K562 (cell line): ENCODE measurements at regions not wholly inside any gene's neighbourhood (a gene's known extent, or its start where the extent isn't known, plus 50 kb on each side); places are given as distances from the start of the nearest gene placed in this dataset.

ENCODE experiments used
- ATAC-seq: fragments of 200-7000 bp; cut with Tn5 transposase; 3 replicates; pipeline ENCODE4 v1.9.1; 2020; ENCODE audit warnings: moderate library complexity
- BruUV-seq: library from RNA; stranded (reverse); fragments of 400-500 nt; replicated peaks from 2 replicates; lab custom pipeline; 2021; lab: Mats Ljungman, UMichigan
- CTCF ChIA-PET: fragments of 300-600 bp; formaldehyde crosslinking; extraction: SDS; loops from one replicate; lab custom pipeline; 2021; ENCODE audit warnings: low intra/inter-chr PET ratio; lab: Yijun Ruan, JAX
- POLR2A ChIA-PET: fragments of 300-600, 350-650 bp; sonication (Branson Sonifier 250); formaldehyde crosslinking; extraction: SDS; loops from one replicate; lab custom pipeline; 2021; ENCODE audit warnings: antibody characterized with exemption, inconsistent platforms; lab: Yijun Ruan, JAX
- DNase-seq, 4 experiments: peaks; one replicate each; pipeline versions ENCODE4 v3.0.0 to v3.0.0-alpha.2; 2011 to 2018; ENCODE audit warnings: low spot score in 3 of 4, mixed read lengths in 3 of 4; ENCODE audit errors: extremely low read depth in 1 of 4
- FAIRE-seq: peaks from 2 replicates; lab custom pipeline; 2011; peaks lifted over from hg19 to GRCh38; lab: Jason Lieb, UNC
- H2AFZ ChIP-seq: 2 replicates; pipeline ENCODE4 v1.6.0; 2011; ENCODE audit warnings: low read depth, low read length, control low read depth, inconsistent platforms
- H3K27ac ChIP-seq: fragments of 200-600 bp; 3 replicates; pipeline ENCODE4 v1.8.0; 2011; ENCODE audit warnings: low read depth, mild to moderate bottlenecking, control low read depth, inconsistent platforms, low read length, moderate library complexity, mixed read lengths; ENCODE audit errors: extremely low read depth
- H3K27me3 ChIP-seq, 2 experiments: fragments of 300-600 bp in 1 of 2; 2 replicates in 1 of 2; 3 replicates in 1 of 2; pipeline versions ENCODE4 v1.6.0 to v1.8.0; 2011; ENCODE audit warnings: inconsistent platforms in 2 of 2, low read length in 2 of 2, mild to moderate bottlenecking in 1 of 2, mixed read lengths in 1 of 2, moderate library complexity in 1 of 2; ENCODE audit not compliant: control insufficient read depth in 2 of 2, insufficient read depth in 2 of 2
- H3K36me3 ChIP-seq: fragments of 300-600 bp; 3 replicates; pipeline ENCODE4 v1.8.0; 2011; ENCODE audit warnings: mild to moderate bottlenecking, low read length, inconsistent platforms; ENCODE audit not compliant: control insufficient read depth, insufficient read depth
- H3K4me1 ChIP-seq, 2 experiments: fragments of 200-600 bp in 1 of 2; replicated peaks in 1 of 2; 2 replicates in 1 of 2; 3 replicates in 1 of 2; pipeline versions ENCODE4 v1.5.1 to v1.8.0; 2011; ENCODE audit warnings: inconsistent platforms in 2 of 2, low read length in 2 of 2, mild to moderate bottlenecking in 1 of 2, mixed read lengths in 1 of 2, moderate library complexity in 1 of 2; ENCODE audit not compliant: control insufficient read depth in 2 of 2, insufficient read depth in 2 of 2
- H3K4me2 ChIP-seq: 2 replicates; pipeline ENCODE4 v1.6.1; 2011; ENCODE audit warnings: low read length, control low read depth, inconsistent platforms, mixed read lengths; ENCODE audit not compliant: insufficient read depth
- H3K4me3 ChIP-seq: fragments of 200-600 bp; sonication (generic), shearing (Covaris generic); 2 replicates; pipeline ENCODE4 v1.5.1; 2016; ENCODE audit warnings: control low read depth, inconsistent platforms
- H3K79me2 ChIP-seq: fragments of 200-600 bp; 3 replicates; pipeline ENCODE4 v1.8.0; 2011; ENCODE audit warnings: low read length, inconsistent platforms; ENCODE audit not compliant: control insufficient read depth, insufficient read depth
- H3K9ac ChIP-seq, 2 experiments: 2 replicates each; pipeline versions ENCODE4 v1.6.0 to v1.6.1; 2011; ENCODE audit warnings: low read depth in 2 of 2, low read length in 2 of 2, control low read depth in 1 of 2, inconsistent platforms in 1 of 2, mild to moderate bottlenecking in 1 of 2, mixed read lengths in 1 of 2; ENCODE audit not compliant: insufficient read depth in 1 of 2
- H3K9me1 ChIP-seq: one replicate; pipeline ENCODE4 v1.6.0; 2011; ENCODE audit warnings: inconsistent platforms, mild to moderate bottlenecking, low read length, moderate library complexity; ENCODE audit not compliant: control insufficient read depth, insufficient read depth
- H3K9me3 ChIP-seq: replicated peaks from 2 replicates; pipeline ENCODE4 v1.5.1; 2011; ENCODE audit warnings: low read depth, low read length, inconsistent platforms; ENCODE audit not compliant: control insufficient read depth, insufficient read depth
- H4K20me1 ChIP-seq: replicated peaks from 2 replicates; pipeline ENCODE4 v1.6.1; 2011; ENCODE audit warnings: low read length, inconsistent platforms, mixed read lengths; ENCODE audit not compliant: control insufficient read depth, insufficient read depth
- CHD2 ChIP-seq: IDR thresholded peaks from 2 replicates; pipeline ENCODE4 v1.6.1; 2011; ENCODE audit warnings: low read depth, low read length
- EHMT2 ChIP-seq: fragments of 450-650 bp; IDR thresholded peaks from 2 replicates; pipeline ENCODE4 v1.6.1; 2018; ENCODE audit warnings: antibody characterized with exemption
- MECOM ChIP-seq: fragments of 250-450 bp; sonication (Bioruptor Pico); IDR thresholded peaks from 2 replicates; pipeline ENCODE4 v1.8.0; 2022; ENCODE audit warnings: inconsistent platforms
- SLC30A9 ChIP-seq: fragments of 250-450 bp; sonication (Bioruptor Pico); IDR thresholded peaks from 2 replicates; pipeline ENCODE4 v1.8.0; 2022; ENCODE audit warnings: mild to moderate bottlenecking, moderate library complexity
- TCF7 ChIP-seq: sonication (generic); IDR thresholded peaks from 2 replicates; pipeline ENCODE4 v1.6.1; 2016; ENCODE audit warnings: antibody characterized with exemption, borderline replicate concordance
- THRB ChIP-seq: fragments of 450-650 bp; formaldehyde crosslinking; conservative IDR thresholded peaks from 2 replicates; pipeline ENCODE4 v1.4.0; 2022; ENCODE audit warnings: mild to moderate bottlenecking, missing genetic modification characterization
- ZKSCAN8 ChIP-seq: fragments of 200-800 bp; sonication (Bioruptor generic); IDR thresholded peaks from 2 replicates; pipeline ENCODE4 v1.6.1; 2016; ENCODE audit warnings: missing genetic modification characterization, missing compliant biosample characterization
- ZNF551 ChIP-seq: fragments of 250-450 bp; sonication (Bioruptor Pico); IDR thresholded peaks from 2 replicates; pipeline ENCODE4 v1.5.0; 2021; ENCODE audit warnings: mild to moderate bottlenecking, moderate library complexity
- WGBS: fragments of 100-300 bp; shearing (Covaris generic); methylation state at CpG from one replicate; pipeline ENCODE4 v1.1.6; 2016; ENCODE audit warnings: low coverage, mixed read lengths; ENCODE audit not compliant: insufficient coverage; ENCODE audit errors: missing lambda C conversion rate; 5-methylcytosine and 5-hydroxymethylcytosine counted together
- in situ Hi-C: fragments of 300-500 bp; cut with MboI; formaldehyde crosslinking; loops from 4 replicates; pipeline ENCODE4 v1.15.0; 2018; ENCODE audit warnings: inconsistent platforms, mixed read lengths
- intact Hi-C: fragments of 100-400 bp; cut with micrococcal nuclease; formaldehyde crosslinking; loops from 2 replicates; pipeline ENCODE4 v1.14.2; 2022

- Histone ChIP-seq H3K9ac (no peak overlapping the region), H3K27me3 (no peaks in the 10 kb centered on the region), H3K27ac (no peak overlapping the region), H3K79me2 (no peaks in the 10 kb centered on the region), H2AFZ (no peak overlapping the region), H3K36me3 (no peaks in the 10 kb centered on the region), H3K4me3 (no peak overlapping the region), H3K9me1 (no peaks in the 10 kb centered on the region), H3K4me2 (no peak overlapping the region), H3K4me1 (no peaks in the 10 kb centered on the region), H4K20me1 (no peaks in the 10 kb centered on the region), H3K9me3 (no peaks in the 10 kb centered on the region; the same call in 1 of the 2 replicates)
- no peak for DNase-seq
- no TSS peak for BruUV-seq
- TF ChIP-seq EHMT2: no peak
- TF ChIP-seq TCF7: no peak
- TF ChIP-seq ZNF551: no peak
- TF ChIP-seq MECOM (CRISPR knock-in tag): no peak
- no peak for TF ChIP-seq SLC30A9 (CRISPR knock-in tag)
- TF ChIP-seq CHD2: no peak
- no peak for TF ChIP-seq ZKSCAN8
- no peak for TF ChIP-seq THRB (CRISPR knock-in tag)
- intact Hi-C loops (no loop called here), in situ Hi-C loops (no loop called here)
- WGBS: 0% methylated on average over 1 of the region's 1 CpG
- FAIRE-seq: no peak
- no peak for ATAC-seq
- ChIA-PET CTCF (no interaction called here), POLR2A (no interaction called here)
Observed at GRCh38 chr1:222168621-222169020, 379.3 kb downstream of the HHIPL2 start.
